CD14-positive monocyte (primary cell): ENCODE measurements at regions not wholly inside any gene's neighbourhood (a gene's known extent, or its start where the extent isn't known, plus 50 kb on each side); places are given as distances from the start of the nearest gene placed in this dataset.

Experiments used
- DNase-seq, 3 donors: peaks; one replicate each; pipeline ENCODE4 v3.0.0-alpha.2; 2011 to 2022
- H2AFZ ChIP-seq: 2 replicates; pipeline ENCODE4 v1.6.0; 2012; ENCODE audit warnings: mild to moderate bottlenecking, low read depth, low read length, inconsistent platforms; ENCODE audit not compliant: insufficient read depth, poor library complexity, severe bottlenecking
- H3K27ac ChIP-seq, 2 donors: 1 replicate in 1 of 2; 2 replicates in 1 of 2; pipeline ENCODE4 v1.5.1; 2012 to 2013; ENCODE audit warnings: low read length in 2 of 2, control low read depth in 1 of 2, inconsistent platforms in 1 of 2, low read depth in 1 of 2, mild to moderate bottlenecking in 1 of 2
- H3K27me3 ChIP-seq, 2 donors: one replicate each; pipeline versions ENCODE4 v1.6.0 to v1.6.1; 2011 to 2013; ENCODE audit warnings: low read length in 2 of 2; ENCODE audit not compliant: control insufficient read depth in 2 of 2, insufficient read depth in 2 of 2
- H3K36me3 ChIP-seq, 2 donors: replicated peaks in 1 of 2; 1 replicate in 1 of 2; 2 replicates in 1 of 2; pipeline versions ENCODE4 v1.5.1 to v1.6.1; 2012 to 2013; ENCODE audit warnings: low read length in 2 of 2, control low read depth in 1 of 2, inconsistent platforms in 1 of 2, mild to moderate bottlenecking in 1 of 2; ENCODE audit not compliant: insufficient read depth in 2 of 2, control insufficient read depth in 1 of 2
- H3K4me1 ChIP-seq, 2 donors: 1 replicate in 1 of 2; 2 replicates in 1 of 2; pipeline versions ENCODE4 v1.5.1 to v1.6.1; 2012 to 2013; ENCODE audit warnings: low read length in 2 of 2, control low read depth in 1 of 2, inconsistent platforms in 1 of 2, mild to moderate bottlenecking in 1 of 2, moderate library complexity in 1 of 2; ENCODE audit not compliant: insufficient read depth in 2 of 2, control insufficient read depth in 1 of 2
- H3K4me2 ChIP-seq: replicated peaks from 2 replicates; pipeline ENCODE3; 2012; ENCODE audit warnings: low read length, moderate library complexity, mild to moderate bottlenecking; ENCODE audit not compliant: poor library complexity, severe bottlenecking; ENCODE audit errors: extremely low read depth
- H3K4me3 ChIP-seq, 3 experiments: fragments of 200-600 bp in 1 of 3; sonication (generic) in 1 of 3; replicated peaks in 1 of 3; 1 replicate in 2 of 3; 2 replicates in 1 of 3; pipeline ENCODE4 v1.5.1; 2011 to 2013; ENCODE audit warnings: low read length in 3 of 3, mild to moderate bottlenecking in 3 of 3, control low read depth in 2 of 3, low read depth in 2 of 3, inconsistent platforms in 1 of 3, moderate library complexity in 1 of 3
- H3K79me2 ChIP-seq: 2 replicates; pipeline ENCODE4 v1.6.0; 2012; ENCODE audit warnings: mild to moderate bottlenecking, control low read depth, inconsistent platforms, low read length, moderate library complexity; ENCODE audit not compliant: insufficient read depth
- H3K9ac ChIP-seq: 2 replicates; pipeline ENCODE4 v1.6.0; 2017; ENCODE audit warnings: low read length, mild to moderate bottlenecking; ENCODE audit not compliant: insufficient read depth, poor library complexity, severe bottlenecking
- H3K9me3 ChIP-seq, 2 donors: replicated peaks in 1 of 2; 1 replicate in 1 of 2; 2 replicates in 1 of 2; pipeline versions ENCODE4 v1.5.1 to v1.6.1; 2012 to 2013; ENCODE audit warnings: low read length in 2 of 2, control low read depth in 1 of 2; ENCODE audit not compliant: control insufficient read depth in 1 of 2, insufficient read depth in 1 of 2
- H4K20me1 ChIP-seq: 2 replicates; pipeline ENCODE4 v1.6.0; 2012; ENCODE audit warnings: mild to moderate bottlenecking, low read length, control low read depth, moderate library complexity; ENCODE audit not compliant: insufficient read depth
- H3K27ac Mint-ChIP-seq, 7 donors: one replicate each; pipeline ENCODE4 v1.8.0; 2020; ENCODE audit warnings: mild to moderate bottlenecking in 7 of 7, mixed read lengths in 7 of 7, moderate library complexity in 6 of 7, inconsistent platforms in 2 of 7
- H3K27me3 Mint-ChIP-seq, 3 donors: one replicate each; pipeline ENCODE4 v1.8.0; 2021 to 2022; ENCODE audit warnings: low read depth in 3 of 3, mild to moderate bottlenecking in 3 of 3, mixed read lengths in 3 of 3, moderate library complexity in 3 of 3, inconsistent platforms in 1 of 3
- H3K36me3 Mint-ChIP-seq, 2 donors: one replicate each; pipeline ENCODE4 v1.8.0; 2020; ENCODE audit warnings: mixed read lengths in 2 of 2, inconsistent platforms in 1 of 2, mild to moderate bottlenecking in 1 of 2
- H3K4me1 Mint-ChIP-seq: one replicate; pipeline ENCODE4 v1.8.0; 2020; ENCODE audit warnings: mild to moderate bottlenecking, mixed read lengths
- H3K4me3 Mint-ChIP-seq, 2 donors: one replicate each; pipeline ENCODE4 v1.8.0; 2020; ENCODE audit warnings: mild to moderate bottlenecking in 2 of 2, mixed read lengths in 2 of 2, moderate library complexity in 1 of 2
- H3K9me3 Mint-ChIP-seq, 7 donors: one replicate each; pipeline ENCODE4 v1.8.0; 2020 to 2022; ENCODE audit warnings: mixed read lengths in 7 of 7, mild to moderate bottlenecking in 6 of 7, moderate library complexity in 6 of 7, inconsistent platforms in 2 of 7
- CTCF ChIP-seq: fragments of 200-600 bp; IDR thresholded peaks from one replicate; pipeline ENCODE4 v1.8.0; 2022; ENCODE audit warnings: antibody characterized with exemption, mild to moderate bottlenecking
- WGBS: methylation state at CpG from one replicate; pipeline ENCODE4 v1.1.5; 2013; ENCODE audit warnings: missing lambda C conversion rate; ENCODE audit not compliant: insufficient coverage; 5-methylcytosine and 5-hydroxymethylcytosine counted together
- intact Hi-C, 2 donors: fragments of 100-400 bp; cut with micrococcal nuclease; formaldehyde crosslinking; loops; one replicate each; pipeline versions ENCODE4 v1.15.0 to v1.15.1; 2023

DNA sequence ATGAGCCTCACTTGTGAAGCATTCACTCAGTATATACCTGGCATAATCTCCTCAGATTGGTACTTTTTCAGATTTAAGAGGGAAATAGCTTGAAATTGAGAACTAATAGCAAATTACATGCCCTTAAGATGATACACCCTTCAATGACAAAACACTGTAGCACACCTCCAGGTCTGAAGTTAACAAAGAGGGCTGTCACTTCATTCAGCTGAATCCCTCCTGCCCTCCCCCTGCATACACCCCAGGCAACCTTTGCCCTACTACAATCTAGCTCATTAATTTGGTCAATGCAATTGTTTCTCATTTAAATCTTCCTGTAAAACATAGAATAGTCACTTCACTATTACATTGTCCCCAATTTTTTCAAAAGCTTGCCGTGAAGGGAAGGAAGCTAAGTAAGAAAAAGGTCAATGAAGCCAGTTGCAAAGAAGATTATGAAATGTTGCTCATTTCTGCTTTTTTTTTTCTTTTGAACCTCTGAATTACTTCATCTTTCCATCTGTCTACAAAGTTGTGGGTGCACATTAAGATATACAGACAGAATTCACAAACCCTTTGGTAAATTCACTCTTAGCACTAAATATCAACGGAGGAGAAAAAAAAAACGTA is 294.8 kb upstream of the PTGER4 start:
- Histone ChIP-seq H3K9me3 (no peaks in the 10 kb centered on the region), H3K27me3 (no peaks in the 10 kb centered on the region), H3K27ac (peak overlapping the region; percentile 44 to 86), H3K4me2 (peak overlapping the region; percentile 38), H2AFZ (peak overlapping the region; percentile 9), H3K36me3 (no peaks in the 10 kb centered on the region), H3K4me1 (peaks cover 52 to 60% of the 10 kb centered on the region in 2 donors), H3K79me2 (no peaks in the 10 kb centered on the region), H4K20me1 (no peaks in the 10 kb centered on the region), H3K4me3 (peak overlapping the region in 1 of 3 experiments; percentile 41), H3K9ac (no peak overlapping the region)
- no peak for TF ChIP-seq CTCF
- no CpG with 5 or more reads among the region's 3 CpGs for WGBS
- H3K27ac Mint-ChIP-seq, result peak overlapping the region; percentile 85 to 97 (median 92)
- H3K36me3 Mint-ChIP-seq, result no peaks in the 10 kb centered on the region
- peaks cover 0 to under 1% (median 0%) of the 10 kb centered on the region in 3 donors for H3K27me3 Mint-ChIP-seq
- peak overlapping the region in 1 of 2 donors; percentile 56 for H3K4me3 Mint-ChIP-seq
- DNase-seq, result peak; percentile 61 to 89 (median 63)
- H3K4me1 Mint-ChIP-seq, result peaks cover 47% of the 10 kb centered on the region
- H3K9me3 Mint-ChIP-seq, result no peaks in the 10 kb centered on the region
- intact Hi-C loops, result loop anchor here (10.0 kb wide), 1 partner anchor 50 kb away; no protein-coding TSS in a partner anchor

DNA sequence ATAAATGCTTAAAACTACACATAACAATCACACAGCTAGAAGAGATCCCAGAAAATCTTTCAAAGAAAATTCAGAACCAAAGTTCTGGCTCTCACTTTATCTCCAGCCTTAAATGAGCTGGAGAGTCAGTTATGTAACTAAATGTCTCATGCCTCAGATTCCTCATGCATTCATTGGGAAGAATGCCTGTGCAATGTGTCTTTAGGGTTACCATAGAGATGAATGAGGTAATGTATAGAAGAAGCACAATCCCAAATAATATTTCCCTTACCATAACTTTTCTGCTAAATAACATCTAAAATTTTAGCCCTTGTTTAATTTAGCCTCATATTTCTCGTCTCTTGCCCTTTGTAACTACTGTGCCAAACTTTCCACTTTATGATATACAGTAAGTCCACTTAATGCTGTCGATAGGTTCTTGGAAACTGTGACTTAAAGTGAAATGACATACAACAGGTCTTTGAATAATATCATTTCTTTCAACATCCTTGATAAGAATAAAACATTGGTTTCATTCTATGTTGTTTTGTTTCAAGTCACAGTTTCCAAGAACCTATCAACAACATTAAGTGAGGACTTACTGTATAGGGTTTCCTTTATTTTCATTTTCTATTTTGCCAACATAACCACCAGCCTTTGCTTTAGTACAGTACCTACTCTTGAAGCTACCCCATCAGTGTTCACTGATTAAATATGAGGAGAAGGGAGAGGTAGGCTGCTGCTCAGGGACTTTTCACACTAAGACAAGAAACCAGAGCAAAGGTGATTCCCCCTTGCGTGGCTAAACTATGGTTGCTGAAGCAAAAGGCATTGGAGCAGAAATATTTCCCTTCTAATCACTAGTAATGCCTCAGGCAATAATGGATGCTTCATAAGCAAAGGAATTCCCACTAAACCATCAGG is 295.7 kb upstream of the PTGER4 start:
- Mint-ChIP-seq H3K4me3 (no peak overlapping the region), H3K9me3 (peaks cover 0 to 3% (median 0%) of the 10 kb centered on the region in 7 donors), H3K4me1 (peaks cover 47% of the 10 kb centered on the region), H3K36me3 (no peaks in the 10 kb centered on the region), H3K27ac (peak overlapping the region; percentile 85 to 97 (median 92)), H3K27me3 (no peaks in the 10 kb centered on the region)
- intact Hi-C loops, result loop anchor here (10.0 kb wide), 1 partner anchor 51 kb away; no protein-coding TSS in a partner anchor
- peak overlapping the region; percentile 38 for H3K4me2 ChIP-seq
- no CpG with 5 or more reads among the region's 3 CpGs for WGBS
- no peaks in the 10 kb centered on the region for H3K79me2 ChIP-seq
- H3K36me3 ChIP-seq, result no peaks in the 10 kb centered on the region
- peak overlapping the region in 1 of 2 donors; percentile 86 for H3K27ac ChIP-seq
- H3K27me3 ChIP-seq, result no peaks in the 10 kb centered on the region
- H3K4me3 ChIP-seq, result peak overlapping the region in 1 of 3 experiments; percentile 41
- DNase-seq, result peak in 2 of 3 donors; percentile 27 to 31
- H3K4me1 ChIP-seq, result peaks cover 52 to 61% of the 10 kb centered on the region in 2 donors
- peak overlapping the region; percentile 9 for H2AFZ ChIP-seq
- H3K9me3 ChIP-seq, result no peaks in the 10 kb centered on the region
- H3K9ac ChIP-seq, result no peak overlapping the region
- no peaks in the 10 kb centered on the region for H4K20me1 ChIP-seq
- no peak for TF ChIP-seq CTCF
